Endodermal cell (in vitro differentiated cells): ENCODE measurements at regions not wholly inside any gene's neighbourhood (a gene's known extent, or its start where the extent isn't known, plus 50 kb on each side); places are given as distances from the start of the nearest gene placed in this dataset.
A peak's percentile ranks its signal among the peaks of the same experiment; 100 is the strongest.

Experiments
- DNase-seq: peaks from one replicate; pipeline ENCODE4 v3.0.0-alpha.2; 2017
- H3K27ac ChIP-seq: 2 replicates; pipeline ENCODE4 v1.5.1; 2013; ENCODE audit warnings: mild to moderate bottlenecking, low read depth, low read length, moderate library complexity
- H3K27me3 ChIP-seq: 2 replicates; pipeline ENCODE4 v1.6.1; 2013; ENCODE audit warnings: mild to moderate bottlenecking, low read length, moderate library complexity; ENCODE audit not compliant: insufficient read depth, control insufficient read depth, poor library complexity, severe bottlenecking
- H3K36me3 ChIP-seq: 2 replicates; pipeline ENCODE4 v1.7.0; 2013; ENCODE audit warnings: mild to moderate bottlenecking, low read length, moderate library complexity; ENCODE audit not compliant: control insufficient read depth, insufficient read depth
- H3K4me1 ChIP-seq: one replicate; pipeline ENCODE4 v1.7.0; 2013; ENCODE audit warnings: low read length; ENCODE audit not compliant: control insufficient read depth, insufficient read depth
- H3K4me3 ChIP-seq: 2 replicates; pipeline ENCODE4 v1.5.1; 2013; ENCODE audit warnings: mild to moderate bottlenecking, low read length, moderate library complexity
- H3K9ac ChIP-seq: 2 replicates; pipeline ENCODE4 v1.6.1; 2013; ENCODE audit warnings: mild to moderate bottlenecking, low read length, moderate library complexity; ENCODE audit not compliant: poor library complexity, severe bottlenecking; ENCODE audit errors: extremely low read depth
- H3K9me3 ChIP-seq: 2 replicates; pipeline ENCODE4 v1.6.1; 2013; ENCODE audit warnings: mild to moderate bottlenecking, low read length, moderate library complexity; ENCODE audit not compliant: control insufficient read depth
- H3K27ac Mint-ChIP-seq: 2 replicates; pipeline ENCODE4 v1.8.0; 2020; ENCODE audit warnings: mixed read lengths
- H3K27me3 Mint-ChIP-seq: 2 replicates; pipeline ENCODE4 v1.8.0; 2021; ENCODE audit warnings: mild to moderate bottlenecking, mixed read lengths; ENCODE audit not compliant: insufficient read depth
- H3K36me3 Mint-ChIP-seq: 2 replicates; pipeline ENCODE4 v1.8.0; 2020; ENCODE audit warnings: low read depth, mixed read lengths
- H3K4me1 Mint-ChIP-seq: 2 replicates; pipeline ENCODE4 v1.8.0; 2020; ENCODE audit warnings: mixed read lengths
- H3K4me3 Mint-ChIP-seq: 2 replicates; pipeline ENCODE4 v1.8.0; 2020; ENCODE audit warnings: mild to moderate bottlenecking, moderate library complexity, mixed read lengths
- H3K9me3 Mint-ChIP-seq: 2 replicates; pipeline ENCODE4 v1.8.0; 2020; ENCODE audit warnings: mild to moderate bottlenecking, mixed read lengths
- WGBS, 2 experiments: methylation state at CpG; one replicate each; pipeline versions ENCODE4 v1.1.5 to v1.1.7; 2013; ENCODE audit warnings: missing lambda C conversion rate in 2 of 2, mixed read lengths in 1 of 2; ENCODE audit not compliant: insufficient coverage in 1 of 2, insufficient read length in 1 of 2; 5-methylcytosine and 5-hydroxymethylcytosine counted together
- TF ChIP-seq, protein P1 (sequence below): fragments of 200-600 bp; sonication (generic); conservative IDR thresholded peaks from 2 replicates; pipeline ENCODE4 v1.5.0; 2021; ENCODE audit warnings: antibody characterized with exemption, mild to moderate bottlenecking

DNA sequence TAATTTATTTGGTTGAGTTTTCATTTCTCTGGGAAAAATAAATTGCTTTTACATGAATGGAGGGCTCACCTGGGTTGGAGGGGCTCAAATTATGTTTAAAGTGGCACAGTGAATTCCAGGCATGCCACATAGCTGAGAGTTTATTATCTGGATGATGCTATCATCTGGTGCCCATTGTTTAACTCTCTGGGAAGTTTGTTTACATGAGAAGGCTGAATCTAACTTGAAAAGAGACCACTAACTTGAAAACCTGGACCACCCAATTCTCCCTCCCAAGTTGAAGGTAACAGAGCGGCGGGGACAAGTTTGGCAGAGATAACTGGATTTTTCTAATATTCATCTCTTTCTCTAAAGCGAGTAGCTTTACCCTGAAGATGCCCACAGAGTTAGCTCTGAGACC lies 321.5 kb upstream of the GHITM start:
- Mint-ChIP-seq H3K4me1 (peaks cover 40% of the 10 kb centered on the region), H3K36me3 (no peaks in the 10 kb centered on the region), H3K27ac (peak overlapping the region; percentile 61), H3K4me3 (no peak overlapping the region), H3K27me3 (no peaks in the 10 kb centered on the region), H3K9me3 (peaks cover 7% of the 10 kb centered on the region)
- DNase-seq = no peak
- H3K27ac ChIP-seq = no peak overlapping the region
- H3K4me1 ChIP-seq = peaks cover 22% of the 10 kb centered on the region
- H3K36me3 ChIP-seq = no peaks in the 10 kb centered on the region
- TF ChIP-seq, protein P1, sequence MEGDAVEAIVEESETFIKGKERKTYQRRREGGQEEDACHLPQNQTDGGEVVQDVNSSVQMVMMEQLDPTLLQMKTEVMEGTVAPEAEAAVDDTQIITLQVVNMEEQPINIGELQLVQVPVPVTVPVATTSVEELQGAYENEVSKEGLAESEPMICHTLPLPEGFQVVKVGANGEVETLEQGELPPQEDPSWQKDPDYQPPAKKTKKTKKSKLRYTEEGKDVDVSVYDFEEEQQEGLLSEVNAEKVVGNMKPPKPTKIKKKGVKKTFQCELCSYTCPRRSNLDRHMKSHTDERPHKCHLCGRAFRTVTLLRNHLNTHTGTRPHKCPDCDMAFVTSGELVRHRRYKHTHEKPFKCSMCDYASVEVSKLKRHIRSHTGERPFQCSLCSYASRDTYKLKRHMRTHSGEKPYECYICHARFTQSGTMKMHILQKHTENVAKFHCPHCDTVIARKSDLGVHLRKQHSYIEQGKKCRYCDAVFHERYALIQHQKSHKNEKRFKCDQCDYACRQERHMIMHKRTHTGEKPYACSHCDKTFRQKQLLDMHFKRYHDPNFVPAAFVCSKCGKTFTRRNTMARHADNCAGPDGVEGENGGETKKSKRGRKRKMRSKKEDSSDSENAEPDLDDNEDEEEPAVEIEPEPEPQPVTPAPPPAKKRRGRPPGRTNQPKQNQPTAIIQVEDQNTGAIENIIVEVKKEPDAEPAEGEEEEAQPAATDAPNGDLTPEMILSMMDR = no peak
- 50 to 86% methylated on average over 1 to 2 of the region's 3 CpGs for WGBS, 2 experiments
- H3K27me3 ChIP-seq = no peaks in the 10 kb centered on the region
- H3K9ac ChIP-seq = no peak overlapping the region
- H3K4me3 ChIP-seq = peak overlapping the region; percentile 16
- H3K9me3 ChIP-seq = peaks cover 12% of the 10 kb centered on the region

DNA sequence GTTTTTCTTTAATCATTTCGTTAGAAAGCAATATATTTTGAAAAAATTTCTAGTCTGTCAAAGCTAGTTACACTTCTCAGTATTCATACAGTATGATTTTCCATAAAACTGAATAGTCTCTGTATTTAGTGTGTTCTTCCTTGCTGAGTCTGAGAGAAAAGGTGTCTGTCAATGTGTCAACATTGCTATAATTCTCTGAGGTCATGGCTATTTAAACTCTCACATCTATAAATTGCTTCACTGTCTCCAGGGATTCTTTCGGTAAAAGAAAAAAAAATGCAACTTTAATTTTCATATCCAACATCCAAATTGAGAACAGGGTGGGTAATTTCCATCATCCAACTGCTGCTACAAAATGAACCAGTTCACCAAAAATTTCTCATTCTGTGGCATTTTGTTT lies 319.7 kb upstream of the GHITM start:
- no peaks in the 10 kb centered on the region for H3K36me3 Mint-ChIP-seq
- peak overlapping the region; percentile 16 for H3K4me3 ChIP-seq
- H3K27ac Mint-ChIP-seq = no peak overlapping the region
- peaks cover 7% of the 10 kb centered on the region for H3K9me3 Mint-ChIP-seq
- no peaks in the 10 kb centered on the region for H3K36me3 ChIP-seq
- H3K4me3 Mint-ChIP-seq = no peak overlapping the region
- peaks cover 12% of the 10 kb centered on the region for H3K9me3 ChIP-seq
- no peak for DNase-seq
- TF ChIP-seq, protein P1 = no peak
- peaks cover 18% of the 10 kb centered on the region for H3K4me1 ChIP-seq
- H3K27me3 ChIP-seq = no peaks in the 10 kb centered on the region
- H3K27ac ChIP-seq = no peak overlapping the region
- H3K9ac ChIP-seq = no peak overlapping the region
- WGBS, 2 experiments = 82 to 98% methylated on average over 2 of the region's 2 CpGs
- peaks cover 40% of the 10 kb centered on the region for H3K4me1 Mint-ChIP-seq
- no peaks in the 10 kb centered on the region for H3K27me3 Mint-ChIP-seq

DNA sequence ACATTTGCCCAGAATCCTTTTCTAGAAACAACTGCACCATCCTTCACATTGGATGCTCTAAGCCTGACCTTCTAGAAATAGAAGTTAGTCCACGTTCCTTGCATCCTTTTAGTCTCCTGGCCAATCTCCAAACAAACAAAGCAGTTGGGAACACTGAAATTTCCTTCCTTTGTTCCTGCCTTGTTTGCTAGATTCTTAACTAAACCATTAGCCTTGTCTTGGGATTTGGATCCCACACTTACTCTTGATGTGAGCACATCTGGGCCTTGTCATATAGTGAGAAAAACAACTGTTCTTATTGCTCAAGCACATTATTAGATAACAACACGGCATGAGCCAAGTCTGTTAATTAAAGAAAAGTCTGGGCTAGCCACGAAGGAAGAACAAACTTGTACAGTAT lies 319.3 kb upstream of the GHITM start:
- Histone ChIP-seq H3K4me1 (peaks cover 17% of the 10 kb centered on the region), H3K4me3 (peak overlapping the region; percentile 25), H3K36me3 (no peaks in the 10 kb centered on the region), H3K9me3 (peaks cover 12% of the 10 kb centered on the region), H3K27ac (no peak overlapping the region), H3K27me3 (no peaks in the 10 kb centered on the region), H3K9ac (no peak overlapping the region)
- Mint-ChIP-seq H3K27ac (peak overlapping the region; percentile 28), H3K9me3 (peaks cover 7% of the 10 kb centered on the region), H3K4me3 (no peak overlapping the region), H3K36me3 (no peaks in the 10 kb centered on the region), H3K4me1 (peaks cover 40% of the 10 kb centered on the region), H3K27me3 (no peaks in the 10 kb centered on the region)
- no peak for DNase-seq
- 85 to 91% methylated on average over 2 to 3 of the region's 3 CpGs for WGBS, 2 experiments
- TF ChIP-seq, protein P1 = no peak
